ENCODE measurements at regions not wholly inside any gene's neighbourhood (a gene's known extent, or its start where the extent isn't known, plus 50 kb on each side); places are given as distances from the start of the nearest gene placed in this dataset.

- Histone ChIP-seq H3K27ac (no peak overlapping the region), H3K36me3 (no peaks in the 10 kb centered on the region), H3K27me3 (no peaks in the 10 kb centered on the region), H3K4me3 (no peak overlapping the region), H3K9me3 (peaks cover 0 to 3% (median 0%) of the 10 kb centered on the region in 12 donors), H3K4me1 (no peaks in the 10 kb centered on the region)
- TF ChIP-seq CTCF (IDR thresholded peaks at IDR 0.05) (no peak), POLR2A (IDR thresholded peaks at IDR 0.05) (no peak)
- WGBS, 4 donors = 69 to 84% (median 72%) methylated on average over 2 of the region's 2 CpGs
- no peak for DNase-seq
- intact Hi-C loops (cut with DNase I) = no loop called here
- no peak for ATAC-seq
These were observed 622.3 kb upstream of the PTPRD start for GRCh38 chr9:11235061-11235460.

GRCh38 chr9:11241779-11242178 is 629.0 kb upstream of the PTPRD start:
- H3K27me3 ChIP-seq = no peaks in the 10 kb centered on the region
- WGBS, 4 donors = 33 to 62% (median 51%) methylated on average over 1 of the region's 1 CpG
- no peaks in the 10 kb centered on the region for H3K4me1 ChIP-seq
- H3K9me3 ChIP-seq = peaks cover 0 to 29% (median 1%) of the 10 kb centered on the region in 12 donors
- DNase-seq = no peak
- TF ChIP-seq CTCF (IDR thresholded peaks at IDR 0.05) (no peak), POLR2A (IDR thresholded peaks at IDR 0.05) (no peak)
- intact Hi-C loops (cut with DNase I) = no loop called here
- no peak overlapping the region for H3K4me3 ChIP-seq
- H3K27ac ChIP-seq = no peak overlapping the region
- no peak for ATAC-seq
- H3K36me3 ChIP-seq = no peaks in the 10 kb centered on the region

- no peaks in the 10 kb centered on the region for H3K4me1 ChIP-seq
- peaks cover 0 to 19% (median 0%) of the 10 kb centered on the region in 12 donors for H3K9me3 ChIP-seq
- no peak for DNase-seq
- no peaks in the 10 kb centered on the region for H3K36me3 ChIP-seq
- no peaks in the 10 kb centered on the region for H3K27me3 ChIP-seq
- no peak overlapping the region for H3K27ac ChIP-seq
- 0 to 3% (median 1%) methylated on average over 1 of the region's 1 CpG for WGBS, 4 donors
- TF ChIP-seq POLR2A (IDR thresholded peaks at IDR 0.05) (no peak), CTCF (IDR thresholded peaks at IDR 0.05) (no peak)
- ATAC-seq = no peak
- intact Hi-C loops (cut with DNase I) = no loop called here
- no peak overlapping the region for H3K4me3 ChIP-seq
These were observed 645.2 kb upstream of the PTPRD start for GRCh38 chr9:11257992-11258391.

- DNase-seq (no peak), ATAC-seq (no peak)
- Histone ChIP-seq H3K4me3 (no peak overlapping the region), H3K4me1 (no peaks in the 10 kb centered on the region), H3K9me3 (peaks cover 0 to 49% (median 19%) of the 10 kb centered on the region in 12 donors), H3K27ac (no peak overlapping the region), H3K36me3 (no peaks in the 10 kb centered on the region), H3K27me3 (no peaks in the 10 kb centered on the region)
- intact Hi-C loops (cut with DNase I) = no loop called here
- WGBS, 4 donors = 49 to 61% (median 55%) methylated on average over 3 of the region's 3 CpGs
- TF ChIP-seq POLR2A (IDR thresholded peaks at IDR 0.05) (no peak), CTCF (IDR thresholded peaks at IDR 0.05) (no peak)
These were observed 656.2 kb upstream of the PTPRD start for GRCh38 chr9:11269036-11269435.

Data from heart left ventricle (tissue), 16 donors.